Adipocyte (in vitro differentiated cells): ENCODE measurements at regions not wholly inside any gene's neighbourhood (a gene's known extent, or its start where the extent isn't known, plus 50 kb on each side); places are given as distances from the start of the nearest gene placed in this dataset.

ENCODE experiments used
- DNase-seq: peaks from one replicate; pipeline ENCODE4 v3.0.0-alpha.2; 2015; ENCODE audit warnings: low read depth
- H3K27me3 ChIP-seq: replicated peaks from 2 replicates; pipeline ENCODE4 v1.7.0; 2013; ENCODE audit warnings: mild to moderate bottlenecking, low read length, moderate library complexity; ENCODE audit not compliant: control insufficient read depth, insufficient read depth
- H3K36me3 ChIP-seq: 2 replicates; pipeline ENCODE4 v1.7.0; 2013; ENCODE audit warnings: low read length, mild to moderate bottlenecking, moderate library complexity; ENCODE audit not compliant: control insufficient read depth, insufficient read depth, severe bottlenecking
- H3K4me1 ChIP-seq: 2 replicates; pipeline ENCODE4 v1.7.0; 2013; ENCODE audit warnings: mild to moderate bottlenecking, low read length, moderate library complexity; ENCODE audit not compliant: control insufficient read depth, insufficient read depth
- H3K4me3 ChIP-seq: 2 replicates; pipeline ENCODE4 v1.7.0; 2013; ENCODE audit warnings: mild to moderate bottlenecking, low read length, moderate library complexity
- H3K9ac ChIP-seq: 2 replicates; pipeline ENCODE4 v1.7.0; 2013; ENCODE audit warnings: mild to moderate bottlenecking, low read length, moderate library complexity
- H3K9me3 ChIP-seq: 2 replicates; pipeline ENCODE4 v1.7.0; 2013; ENCODE audit warnings: mild to moderate bottlenecking, low read length, moderate library complexity; ENCODE audit not compliant: control insufficient read depth

DNA sequence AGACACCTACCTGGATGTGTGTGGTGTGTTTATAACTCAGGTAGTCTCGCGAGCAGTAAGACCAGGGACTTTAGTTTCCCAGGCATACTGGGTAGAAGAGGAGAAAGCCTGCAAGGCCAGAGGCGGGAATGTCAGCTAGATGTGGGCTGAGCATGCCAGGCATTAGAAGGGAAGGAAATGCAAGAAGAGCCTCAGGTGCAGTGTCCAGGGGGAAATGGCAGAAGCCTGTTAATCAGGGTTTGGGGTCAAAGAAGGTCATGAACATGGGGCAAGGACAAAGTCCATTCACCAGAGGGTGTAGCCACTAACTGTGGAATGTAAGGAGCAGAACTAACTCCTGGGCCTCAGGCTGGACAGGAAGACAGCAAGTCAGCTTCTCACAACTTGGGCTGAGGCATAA is 305.0 kb downstream of the SMOC2 start:
- no peak overlapping the region for H3K9ac ChIP-seq
- no peaks in the 10 kb centered on the region for H3K36me3 ChIP-seq
- H3K4me3 ChIP-seq: no peak overlapping the region
- H3K27me3 ChIP-seq: no peaks in the 10 kb centered on the region
- H3K9me3 ChIP-seq: no peaks in the 10 kb centered on the region
- H3K4me1 ChIP-seq: peaks cover 23% of the 10 kb centered on the region
- no peak for DNase-seq

DNA sequence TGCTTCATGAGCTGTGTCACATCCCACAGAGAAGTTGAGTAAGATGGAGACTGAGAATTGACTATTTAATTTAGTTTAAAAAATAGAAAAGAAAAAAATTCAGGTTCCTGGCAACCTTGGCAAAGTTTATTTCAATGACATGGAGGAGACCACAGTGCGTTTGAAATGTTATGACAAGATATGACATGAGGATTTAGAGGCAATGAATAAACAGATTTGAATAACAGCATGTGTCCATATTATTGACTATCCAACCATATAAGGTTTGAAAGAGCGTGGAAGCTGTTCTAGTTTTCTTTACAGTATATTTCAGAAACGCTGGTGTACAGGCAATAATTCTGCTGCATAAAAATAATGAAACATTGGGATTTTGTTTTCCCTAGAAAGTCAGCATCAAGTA is 303.9 kb downstream of the SMOC2 start:
- Histone ChIP-seq H3K4me3 (no peak overlapping the region), H3K9me3 (no peaks in the 10 kb centered on the region), H3K36me3 (no peaks in the 10 kb centered on the region), H3K27me3 (no peaks in the 10 kb centered on the region), H3K9ac (no peak overlapping the region), H3K4me1 (peaks cover 23% of the 10 kb centered on the region)
- DNase-seq: no peak

DNA sequence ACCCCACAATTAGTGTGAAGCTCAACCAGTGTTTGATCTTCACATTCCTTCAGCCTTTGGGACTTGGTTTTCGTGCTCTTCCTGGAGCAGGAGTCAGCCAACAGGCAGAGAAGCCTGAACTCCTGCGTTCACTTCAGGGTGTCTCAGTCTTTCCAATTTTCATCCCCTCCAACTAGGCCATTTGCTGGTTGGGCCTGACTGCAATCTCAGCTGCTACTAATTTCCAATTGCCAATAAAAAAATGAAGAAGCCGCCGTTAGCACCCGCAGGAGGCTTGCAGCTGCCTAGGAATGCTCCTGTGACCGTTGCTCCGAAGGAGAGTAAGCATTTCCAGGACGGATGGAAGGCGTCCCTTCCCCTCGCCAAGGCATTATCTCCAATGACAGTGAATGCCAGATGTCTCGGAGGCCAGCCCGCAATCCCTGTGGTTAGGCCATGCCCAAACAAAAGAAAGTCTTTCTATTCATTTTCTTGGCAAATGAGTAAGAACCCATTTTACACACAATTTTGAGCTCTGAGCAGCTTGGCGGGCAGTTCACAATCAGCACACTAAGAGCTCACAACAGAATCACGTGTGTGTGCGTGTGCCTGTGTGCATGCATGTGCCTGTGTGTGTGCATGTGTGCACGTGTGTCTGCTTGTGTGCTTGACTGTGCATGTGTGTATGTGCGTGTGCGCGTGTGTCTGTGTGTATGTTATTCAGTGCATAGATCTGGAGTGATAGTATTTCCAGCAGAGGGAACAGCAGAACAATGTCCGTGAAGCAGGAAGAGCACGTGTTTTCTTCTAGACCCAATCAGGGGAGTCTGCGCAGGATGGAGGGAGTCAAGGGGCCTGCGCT is 301.2 kb downstream of the SMOC2 start:
- Histone ChIP-seq H3K9me3 (peaks cover 4% of the 10 kb centered on the region), H3K4me3 (no peak overlapping the region), H3K36me3 (no peaks in the 10 kb centered on the region), H3K4me1 (peaks cover 19% of the 10 kb centered on the region), H3K9ac (no peak overlapping the region), H3K27me3 (no peaks in the 10 kb centered on the region)
- no peak for DNase-seq

GRCh38 chr6:168741305-168741704 is 300.3 kb downstream of the SMOC2 start:
- Histone ChIP-seq H3K4me3 (no peak overlapping the region), H3K27me3 (no peaks in the 10 kb centered on the region), H3K9ac (no peak overlapping the region), H3K36me3 (no peaks in the 10 kb centered on the region), H3K4me1 (peaks cover 12% of the 10 kb centered on the region), H3K9me3 (peaks cover 4% of the 10 kb centered on the region)
- DNase-seq: no peak

- H3K36me3 ChIP-seq: no peaks in the 10 kb centered on the region
- H3K27me3 ChIP-seq: peaks cover 9% of the 10 kb centered on the region
- H3K4me3 ChIP-seq: no peak overlapping the region
- H3K9me3 ChIP-seq: peaks cover 4% of the 10 kb centered on the region
- H3K4me1 ChIP-seq: peaks cover 7% of the 10 kb centered on the region
- no peak overlapping the region for H3K9ac ChIP-seq
- DNase-seq: no peak
Observed at GRCh38 chr6:168739381-168739780, 298.4 kb downstream of the SMOC2 start.

GRCh38 chr6:168737481-168737880 is 296.5 kb downstream of the SMOC2 start:
- Histone ChIP-seq H3K4me1 (peaks cover 6% of the 10 kb centered on the region), H3K9ac (no peak overlapping the region), H3K9me3 (peaks cover 4% of the 10 kb centered on the region), H3K36me3 (no peaks in the 10 kb centered on the region), H3K27me3 (peaks cover 9% of the 10 kb centered on the region), H3K4me3 (no peak overlapping the region)
- no peak for DNase-seq

DNA sequence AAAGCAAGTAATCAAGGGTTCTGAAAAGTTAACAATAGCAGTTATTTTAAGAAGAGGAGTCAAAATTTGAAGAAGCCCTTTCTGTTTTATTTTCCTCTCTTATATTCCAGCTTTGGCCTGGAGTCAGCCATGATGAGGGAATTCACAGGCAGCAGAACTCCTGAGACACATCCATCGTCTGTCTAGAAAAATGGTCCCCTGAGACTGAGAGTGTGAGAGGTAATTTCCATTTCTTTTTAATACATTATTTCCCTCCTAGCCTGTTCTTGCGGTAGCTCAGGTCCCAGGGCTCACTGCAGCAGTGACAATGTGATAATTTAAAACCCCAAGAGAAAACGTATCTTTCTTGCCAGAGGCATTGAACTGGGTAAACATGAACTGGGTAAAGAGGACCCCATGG is 296.0 kb downstream of the SMOC2 start:
- Histone ChIP-seq H3K4me3 (no peak overlapping the region), H3K4me1 (peaks cover under 1% of the 10 kb centered on the region), H3K27me3 (peaks cover 9% of the 10 kb centered on the region), H3K9ac (no peak overlapping the region), H3K36me3 (no peaks in the 10 kb centered on the region), H3K9me3 (peaks cover 4% of the 10 kb centered on the region)
- DNase-seq: no peak

DNA sequence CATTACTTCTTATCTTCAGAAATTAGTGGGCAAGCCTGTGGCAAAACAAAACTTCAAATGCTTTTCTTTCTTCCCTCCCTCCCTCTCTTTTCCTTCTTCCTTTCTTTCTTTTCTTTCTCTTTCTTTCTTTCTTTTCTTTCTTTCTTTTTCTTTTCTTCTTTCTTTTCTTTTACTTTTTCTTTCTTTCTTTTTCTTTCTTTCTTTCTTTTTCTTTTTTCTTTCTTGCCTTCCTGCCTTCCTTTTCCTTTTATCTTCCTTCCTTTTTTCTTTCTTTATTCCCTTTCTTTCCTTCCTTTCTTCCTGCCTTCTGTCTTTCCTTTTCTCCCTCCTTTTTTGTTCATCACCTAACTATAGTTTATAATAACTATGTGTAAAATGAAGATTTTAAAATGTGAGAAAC is 295.1 kb downstream of the SMOC2 start:
- Histone ChIP-seq H3K36me3 (no peaks in the 10 kb centered on the region), H3K4me1 (no peaks in the 10 kb centered on the region), H3K27me3 (peaks cover 9% of the 10 kb centered on the region), H3K9ac (no peak overlapping the region), H3K4me3 (no peak overlapping the region), H3K9me3 (peaks cover 4% of the 10 kb centered on the region)
- no peak for DNase-seq

- Histone ChIP-seq H3K4me3 (no peak overlapping the region), H3K36me3 (no peaks in the 10 kb centered on the region), H3K9me3 (peaks cover 4% of the 10 kb centered on the region), H3K27me3 (peaks cover 9% of the 10 kb centered on the region), H3K9ac (no peak overlapping the region), H3K4me1 (no peaks in the 10 kb centered on the region)
- no peak for DNase-seq
Observed at GRCh38 chr6:168735268-168735949, 294.4 kb downstream of the SMOC2 start.

GRCh38 chr6:168734523-168734922 is 293.5 kb downstream of the SMOC2 start:
- Histone ChIP-seq H3K27me3 (peaks cover 9% of the 10 kb centered on the region), H3K4me1 (no peaks in the 10 kb centered on the region), H3K9me3 (peaks cover 4% of the 10 kb centered on the region), H3K9ac (no peak overlapping the region), H3K4me3 (no peak overlapping the region), H3K36me3 (no peaks in the 10 kb centered on the region)
- no peak for DNase-seq

DNA sequence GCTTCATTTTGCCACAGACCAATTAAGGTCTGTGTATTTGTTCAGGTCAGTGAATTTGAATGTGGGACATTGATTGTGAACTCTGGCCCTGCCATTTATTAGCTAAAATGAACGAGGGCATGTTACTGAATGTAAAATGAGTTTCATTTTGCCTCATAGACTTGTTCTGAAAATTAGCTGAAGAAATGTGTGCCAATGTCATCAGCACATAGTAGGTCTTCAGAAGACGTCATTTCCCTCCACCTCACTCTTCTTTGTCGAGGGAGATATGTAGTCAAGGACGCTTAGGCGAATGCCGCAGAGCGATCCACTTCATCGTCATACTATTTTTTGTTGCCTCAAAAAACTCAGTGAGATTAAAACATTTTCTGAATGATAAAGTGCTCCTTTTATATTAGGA is 291.7 kb downstream of the SMOC2 start:
- H3K36me3 ChIP-seq: no peaks in the 10 kb centered on the region
- H3K9ac ChIP-seq: no peak overlapping the region
- peaks cover 9% of the 10 kb centered on the region for H3K27me3 ChIP-seq
- no peak overlapping the region for H3K4me3 ChIP-seq
- no peak for DNase-seq
- no peaks in the 10 kb centered on the region for H3K4me1 ChIP-seq
- H3K9me3 ChIP-seq: no peaks in the 10 kb centered on the region
